KOPT-K1 (cell line): ENCODE measurements at regions not wholly inside any gene's neighbourhood (a gene's known extent, or its start where the extent isn't known, plus 50 kb on each side); places are given as distances from the start of the nearest gene placed in this dataset.

ENCODE experiments used
- H3K27ac ChIP-seq: fragments of 200-600 bp; sonication (generic); 2 replicates; pipeline ENCODE4 v1.5.1; 2016; ENCODE audit warnings: antibody characterized with exemption, mild to moderate bottlenecking, low read depth, low read length; ENCODE audit not compliant: poor library complexity, severe bottlenecking
- H3K36me3 ChIP-seq: fragments of 200-600 bp; sonication (generic); 2 replicates; pipeline ENCODE4 v1.5.1; 2017; ENCODE audit warnings: antibody characterized with exemption, mild to moderate bottlenecking, low read length, moderate library complexity; ENCODE audit not compliant: insufficient read depth
- H3K9me3 ChIP-seq: fragments of 200-600 bp; sonication (generic); 2 replicates; pipeline ENCODE4 v1.5.1; 2017; ENCODE audit warnings: antibody characterized with exemption, low read length, mild to moderate bottlenecking; ENCODE audit not compliant: insufficient read depth, poor library complexity, severe bottlenecking

GRCh38 chr9:16202221-16202620 lies 649.4 kb downstream of the CCDC171 start:
- Histone ChIP-seq H3K27ac (no peak overlapping the region), H3K36me3 (no peaks in the 10 kb centered on the region), H3K9me3 (no peaks in the 10 kb centered on the region)

GRCh38 chr9:16202914-16203728 lies 650.3 kb downstream of the CCDC171 start:
- H3K27ac ChIP-seq, result no peak overlapping the region

GRCh38 chr9:16203729-16204573 lies 651.1 kb downstream of the CCDC171 start:
- H3K27ac ChIP-seq, result no peak overlapping the region
- H3K36me3 ChIP-seq, result no peaks in the 10 kb centered on the region
- H3K9me3 ChIP-seq, result no peaks in the 10 kb centered on the region

More at GRCh38 chr9:16202914-16203728, 650.3 kb downstream of the CCDC171 start:
- Histone ChIP-seq H3K36me3 (no peaks in the 10 kb centered on the region), H3K9me3 (no peaks in the 10 kb centered on the region)

DNA sequence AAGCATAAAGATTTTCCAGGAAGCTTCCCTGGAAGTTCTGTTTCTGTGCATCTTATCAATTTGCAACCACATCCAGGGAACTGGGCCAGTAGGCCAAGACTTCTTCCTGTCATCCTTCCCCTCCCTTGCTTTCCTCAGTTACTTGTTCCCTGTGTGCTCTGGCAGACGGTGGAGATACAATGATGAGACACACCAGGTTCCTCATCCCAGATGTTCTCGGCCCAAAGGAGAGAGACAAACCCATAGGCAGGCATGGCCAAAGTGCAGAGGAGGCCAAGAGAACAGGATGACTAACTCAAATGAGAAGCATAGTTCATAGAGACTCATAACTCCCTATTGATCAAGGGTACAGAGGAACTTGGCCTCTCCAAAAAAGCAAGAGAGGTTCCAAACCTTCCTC lies 652.6 kb downstream of the CCDC171 start:
- Histone ChIP-seq H3K9me3 (no peaks in the 10 kb centered on the region), H3K36me3 (no peaks in the 10 kb centered on the region), H3K27ac (no peak overlapping the region)

GRCh38 chr9:16206518-16206917 lies 653.7 kb downstream of the CCDC171 start:
- Histone ChIP-seq H3K36me3 (no peaks in the 10 kb centered on the region), H3K27ac (peak overlapping the region; percentile 46), H3K9me3 (no peaks in the 10 kb centered on the region)

DNA sequence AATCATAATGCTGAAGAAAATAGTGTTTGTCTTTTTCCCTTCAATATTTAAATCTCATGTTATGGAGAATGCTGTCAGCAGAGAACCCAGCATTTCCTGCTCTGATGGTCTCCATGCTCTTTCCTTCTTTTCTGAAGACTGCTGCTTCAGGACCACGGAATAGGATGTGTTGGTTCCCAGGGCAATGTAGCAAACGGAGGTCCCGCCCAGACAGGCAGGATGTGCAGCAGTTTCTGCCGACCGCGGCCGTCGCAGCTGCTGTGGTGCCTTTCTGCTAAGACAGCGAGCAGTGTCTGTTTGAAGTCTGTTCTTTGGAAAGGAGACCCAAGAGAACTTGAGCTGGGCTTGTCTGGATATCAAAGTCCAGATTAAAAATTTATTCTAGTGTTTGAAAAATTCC lies 654.3 kb downstream of the CCDC171 start:
- H3K9me3 ChIP-seq, result no peaks in the 10 kb centered on the region
- H3K36me3 ChIP-seq, result no peaks in the 10 kb centered on the region
- peak overlapping the region; percentile 46 for H3K27ac ChIP-seq

- Histone ChIP-seq H3K36me3 (no peaks in the 10 kb centered on the region), H3K27ac (no peak overlapping the region), H3K9me3 (no peaks in the 10 kb centered on the region)
Observed at GRCh38 chr9:16210440-16210839, 657.6 kb downstream of the CCDC171 start.

DNA sequence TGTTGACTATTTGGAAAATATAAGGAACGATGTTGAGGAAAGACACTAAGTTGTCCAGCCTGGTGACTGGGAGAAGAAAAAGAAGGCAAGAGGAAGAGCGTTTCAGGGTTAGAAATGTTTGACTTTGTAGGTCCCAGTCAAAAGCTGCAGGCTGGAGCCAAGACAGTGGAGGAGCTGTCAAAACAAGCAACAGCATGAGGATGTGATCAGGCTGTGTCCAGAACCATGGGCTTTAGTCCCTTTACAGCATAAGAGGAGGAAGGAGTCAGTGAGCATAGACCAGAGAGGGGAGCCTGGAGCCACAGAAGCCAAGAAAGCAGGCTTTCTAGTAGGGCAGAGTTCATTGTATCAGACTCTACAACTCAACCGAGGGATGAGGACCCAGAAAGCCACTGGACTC lies 658.5 kb downstream of the BNC2 start:
- no peaks in the 10 kb centered on the region for H3K36me3 ChIP-seq
- H3K9me3 ChIP-seq, result no peaks in the 10 kb centered on the region
- no peak overlapping the region for H3K27ac ChIP-seq

- Histone ChIP-seq H3K27ac (no peak overlapping the region), H3K9me3 (no peaks in the 10 kb centered on the region), H3K36me3 (no peaks in the 10 kb centered on the region)
Observed at GRCh38 chr9:16213781-16214515, 656.5 kb downstream of the BNC2 start.

DNA sequence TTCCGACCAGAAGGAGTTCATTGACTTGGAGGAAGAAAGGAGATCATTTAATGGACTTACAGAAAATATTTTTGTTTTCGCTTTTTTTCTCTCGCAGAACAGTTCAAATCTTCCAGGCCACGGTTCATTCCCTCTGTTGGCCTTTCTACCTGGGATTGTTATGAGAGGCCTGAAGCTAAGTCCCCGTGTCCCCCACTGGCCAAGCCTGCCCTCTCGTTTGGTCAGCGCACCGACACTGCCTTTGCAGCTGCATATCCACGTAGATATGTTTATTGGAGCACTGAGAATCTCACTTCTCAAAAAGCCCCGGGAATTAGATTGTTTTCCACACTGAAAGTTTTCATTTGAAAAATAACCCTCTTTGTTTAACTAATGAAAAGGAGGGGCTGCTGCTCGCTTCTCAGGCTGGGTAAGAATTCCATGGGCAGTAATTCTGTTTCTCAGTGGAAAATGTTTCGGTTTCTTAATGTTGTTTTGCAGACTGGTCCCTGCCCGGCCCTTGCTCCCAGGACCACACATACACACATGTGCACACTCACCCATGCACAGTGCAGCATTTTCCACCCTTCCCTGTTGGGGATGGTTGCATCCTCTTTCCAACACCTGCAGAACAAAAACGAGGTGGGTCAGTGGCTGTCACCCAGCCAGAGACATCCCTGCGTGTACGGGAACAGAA lies 655.7 kb downstream of the BNC2 start:
- Histone ChIP-seq H3K27ac (no peak overlapping the region), H3K9me3 (no peaks in the 10 kb centered on the region), H3K36me3 (no peaks in the 10 kb centered on the region)

- Histone ChIP-seq H3K27ac (no peak overlapping the region), H3K36me3 (no peaks in the 10 kb centered on the region), H3K9me3 (no peaks in the 10 kb centered on the region)
Observed at GRCh38 chr9:16215353-16215680, 655.2 kb downstream of the BNC2 start.

DNA sequence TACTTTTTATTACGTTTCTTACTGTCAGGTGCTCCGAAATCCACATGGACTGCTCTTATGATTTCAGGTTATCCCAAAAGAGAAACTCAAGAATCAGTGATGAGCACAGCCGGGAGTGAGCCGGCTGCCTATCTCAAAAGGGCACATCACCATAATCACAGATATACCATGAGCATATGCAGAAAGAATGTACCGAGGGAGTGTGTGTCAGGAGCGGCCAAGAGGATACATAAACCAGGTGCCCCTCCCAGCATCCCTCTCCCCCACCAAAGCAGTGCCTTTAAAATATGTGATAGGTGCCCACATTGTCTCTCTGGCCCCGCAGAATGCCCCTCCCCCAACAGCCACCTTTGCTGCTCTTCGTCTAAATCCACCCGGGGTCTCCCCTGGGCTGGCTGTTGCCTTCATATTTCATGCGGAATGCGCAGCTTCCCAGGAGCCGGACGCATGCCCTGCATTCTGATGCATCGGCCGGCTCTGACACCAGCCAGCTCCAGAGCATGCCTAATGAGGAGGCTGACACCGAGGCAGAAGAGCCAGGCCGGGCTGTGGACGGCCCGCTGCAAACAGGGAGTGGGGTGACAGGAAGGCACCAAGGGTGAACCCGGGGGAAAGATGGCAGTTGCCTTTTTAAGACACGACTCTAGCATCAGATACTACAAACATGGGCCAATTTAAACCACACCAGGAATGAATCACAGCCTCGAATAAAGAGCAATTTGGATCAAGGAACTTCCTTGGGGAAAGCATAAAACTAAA lies 652.3 kb downstream of the BNC2 start:
- Histone ChIP-seq H3K27ac (no peak overlapping the region), H3K9me3 (no peaks in the 10 kb centered on the region)

DNA sequence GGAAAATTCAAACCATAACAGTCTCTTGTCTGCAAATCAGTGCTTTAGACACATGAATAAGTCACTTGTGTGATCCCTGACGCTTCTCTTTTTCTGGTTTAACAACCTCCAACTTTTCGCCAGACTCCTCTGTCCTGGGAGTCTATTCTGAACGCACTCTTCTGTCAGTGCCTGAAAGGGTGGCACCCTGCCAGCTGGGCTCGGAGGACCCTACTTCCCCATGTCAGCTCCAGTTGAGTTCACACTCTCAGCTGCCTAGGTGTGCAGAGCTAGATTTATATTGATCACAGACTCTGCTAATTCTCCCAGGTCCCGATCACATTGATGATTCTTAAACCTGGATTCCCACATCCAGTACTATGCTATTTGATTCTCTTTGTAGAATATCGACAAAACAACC lies 649.1 kb downstream of the BNC2 start:
- Histone ChIP-seq H3K36me3 (no peaks in the 10 kb centered on the region), H3K9me3 (no peaks in the 10 kb centered on the region), H3K27ac (no peak overlapping the region)

More for the DNA sequence above, 652.3 kb downstream of the BNC2 start:
- H3K36me3 ChIP-seq, result no peaks in the 10 kb centered on the region

DNA sequence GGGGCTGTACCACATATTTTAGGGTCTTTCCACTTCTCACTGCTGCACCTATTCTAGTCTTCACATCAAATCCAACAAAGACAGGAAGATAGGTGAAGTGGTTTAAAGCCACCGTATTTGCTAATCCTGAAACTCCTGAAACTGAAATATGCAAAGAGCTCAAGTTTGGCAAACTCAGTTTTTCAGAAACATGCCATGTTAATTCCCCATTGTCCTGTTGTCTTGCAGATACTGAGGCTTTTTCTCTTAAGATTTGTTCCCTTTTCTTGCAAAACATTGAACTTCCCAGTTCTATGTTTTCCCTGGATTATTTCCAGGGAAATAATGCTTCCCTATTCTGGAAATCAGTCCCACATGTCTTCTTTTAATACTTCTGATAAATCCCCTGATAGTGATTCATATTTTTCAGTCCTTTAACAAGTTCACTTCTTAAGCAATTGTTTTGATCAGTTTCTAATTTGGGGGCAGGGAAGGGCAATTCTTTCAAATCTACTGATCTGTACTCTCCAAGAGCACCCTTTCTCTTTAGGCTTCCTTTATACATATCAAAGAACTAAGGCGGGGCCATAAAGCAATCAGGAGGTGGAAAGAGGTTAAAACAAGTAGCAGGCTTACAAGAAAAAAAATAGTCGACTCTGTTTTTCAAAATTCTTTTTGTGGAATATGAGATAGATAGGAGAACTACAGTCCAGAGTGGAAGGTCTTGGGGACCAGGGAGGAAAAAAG lies 648.5 kb downstream of the BNC2 start:
- Histone ChIP-seq H3K27ac (no peak overlapping the region), H3K9me3 (no peaks in the 10 kb centered on the region), H3K36me3 (no peaks in the 10 kb centered on the region)
